GM18861 (cell line): ENCODE measurements at regions not wholly inside any gene's neighbourhood (a gene's known extent, or its start where the extent isn't known, plus 50 kb on each side); places are given as distances from the start of the nearest gene placed in this dataset.

Experiments
- ATAC-seq: cut with Tn5 transposase; IDR thresholded peaks from one replicate; pipeline ENCODE4 v1.9.1; 2021; ENCODE audit not compliant: unreplicated experiment

GRCh38 chr4:65139998-65140397, 530.3 kb downstream of the EPHA5 start:
- ATAC-seq: no peak

GRCh38 chr4:65126200-65126599, 544.1 kb downstream of the EPHA5 start:
- ATAC-seq: no peak

DNA sequence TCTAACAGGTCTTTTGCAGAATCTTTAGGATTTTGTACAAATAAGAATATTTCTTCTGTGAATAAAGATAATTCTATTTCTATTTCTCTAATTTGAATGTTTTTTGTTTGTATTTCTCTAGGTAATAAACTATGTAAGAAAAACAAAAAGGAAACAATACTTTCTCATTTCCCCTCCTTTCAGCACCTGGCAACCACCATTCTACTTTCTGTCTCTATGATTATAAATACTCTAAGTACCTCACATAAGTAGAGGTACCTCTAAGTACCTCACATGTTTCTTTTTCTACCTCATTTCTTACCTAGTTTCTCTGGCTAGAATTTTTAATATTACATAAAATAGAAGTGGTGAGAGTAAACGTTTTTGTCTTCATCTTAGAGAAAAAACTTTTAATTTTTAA, 550.0 kb downstream of the EPHA5 start:
- ATAC-seq: no peak

- ATAC-seq: no peak
These were observed 567.9 kb downstream of the EPHA5 start for GRCh38 chr4:65102419-65102818.

DNA sequence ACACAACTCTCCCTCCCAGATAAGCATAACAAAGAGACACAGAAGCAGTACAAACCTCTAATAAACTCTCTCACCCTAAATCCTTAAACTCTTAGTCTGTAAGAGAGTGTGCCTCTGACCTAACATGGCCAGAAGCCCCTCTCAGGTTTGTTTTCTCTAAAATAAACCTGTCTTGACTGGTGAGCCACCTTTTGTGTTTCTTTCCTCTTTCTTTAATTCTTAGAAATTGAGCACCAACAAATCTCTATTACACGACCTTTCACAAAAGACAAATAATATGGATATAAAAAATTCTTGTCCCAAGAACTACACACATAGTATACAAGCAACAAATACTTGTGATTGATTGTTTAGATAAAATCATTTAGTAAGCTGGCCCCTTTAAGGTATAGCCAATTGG, 573.7 kb downstream of the EPHA5 start:
- ATAC-seq: no peak

- no peak for ATAC-seq
These were observed 580.6 kb downstream of the EPHA5 start for GRCh38 chr4:65089666-65090065.

GRCh38 chr4:65083076-65083475, 587.2 kb downstream of the EPHA5 start:
- ATAC-seq: no peak

- no peak for ATAC-seq
These were observed 598.7 kb downstream of the EPHA5 start for GRCh38 chr4:65071564-65071963.

DNA sequence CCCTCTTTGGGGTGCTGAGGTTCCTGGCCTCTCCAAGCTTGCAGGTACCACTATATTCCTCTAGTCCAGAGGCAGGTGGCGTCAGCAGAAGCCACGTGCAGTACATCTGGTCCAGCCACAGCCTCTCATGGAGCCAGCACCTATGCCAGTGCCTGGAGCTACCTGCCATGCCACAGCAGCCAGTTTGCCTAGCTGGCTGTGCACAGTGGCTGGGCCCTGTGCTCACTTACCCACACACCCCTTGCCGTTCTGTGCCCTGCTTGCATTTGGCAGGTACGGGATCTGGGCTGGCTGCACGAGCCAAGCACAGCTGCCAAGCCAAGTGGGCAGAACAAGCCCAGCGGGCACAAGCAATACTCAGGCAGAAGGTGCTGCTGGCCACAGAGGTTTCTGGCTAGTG, 601.1 kb downstream of the EPHA5 start:
- no peak for ATAC-seq

GRCh38 chr4:65066106-65066505, 604.2 kb downstream of the EPHA5 start:
- ATAC-seq: no peak

DNA sequence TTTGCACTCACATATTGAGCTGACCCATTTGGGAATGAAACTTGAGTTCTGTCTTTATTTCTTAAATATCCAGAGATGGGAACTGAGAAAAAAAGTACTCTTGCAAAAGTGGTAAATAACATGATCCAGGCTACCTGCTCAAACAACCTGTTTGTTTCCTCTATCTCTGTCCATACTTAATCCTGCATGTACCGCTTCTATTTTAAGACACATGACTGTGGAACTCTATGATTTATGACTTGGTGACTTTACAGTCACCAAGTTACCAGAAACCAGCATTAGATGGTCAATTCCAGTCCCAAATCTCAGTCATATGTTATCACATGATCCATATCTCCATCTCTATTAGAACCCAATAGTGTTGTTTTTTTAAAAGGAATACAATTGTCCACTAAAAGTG, 606.7 kb downstream of the EPHA5 start:
- ATAC-seq: no peak

DNA sequence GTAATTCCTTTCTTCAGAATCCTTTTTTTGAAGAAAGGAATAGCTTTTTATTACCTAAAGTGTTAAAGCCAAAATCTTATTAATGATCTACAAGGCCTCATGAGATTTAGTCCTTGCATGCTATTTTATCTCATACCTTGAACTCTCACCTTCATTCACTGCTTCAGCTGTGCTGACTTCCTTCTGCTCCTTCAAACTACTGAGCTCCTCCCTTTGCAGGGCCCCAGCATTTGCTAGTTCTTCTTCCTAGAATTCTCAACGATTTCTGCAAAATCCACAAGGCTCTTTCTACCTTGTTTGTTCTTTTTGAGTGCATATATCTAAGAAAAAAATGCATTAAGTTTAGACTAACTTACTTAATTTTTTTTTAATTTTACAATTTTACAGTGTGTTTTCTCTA, 619.5 kb downstream of the EPHA5 start:
- ATAC-seq: no peak

GRCh38 chr4:65046192-65047133, 623.8 kb downstream of the EPHA5 start:
- no peak for ATAC-seq

GRCh38 chr4:65033899-65034298, 624.6 kb upstream of the TECRL start:
- no peak for ATAC-seq

DNA sequence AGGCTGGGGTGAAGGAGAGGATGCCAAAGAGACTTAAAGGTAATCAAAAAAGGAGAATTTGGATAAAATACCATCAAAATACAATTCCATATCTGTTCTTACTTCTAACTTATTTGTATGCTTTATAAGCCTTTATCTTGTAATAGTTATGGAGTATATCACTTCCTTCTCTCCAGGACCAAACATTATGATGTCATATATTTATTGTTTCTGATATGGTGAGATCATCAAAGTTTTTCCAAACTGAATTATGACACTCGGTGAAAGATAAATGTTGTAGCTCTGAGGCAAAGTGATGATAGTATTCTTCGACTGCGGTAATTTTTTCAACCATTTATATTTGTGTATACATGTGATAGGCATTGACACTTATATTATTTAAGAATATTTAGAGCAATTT, 619.3 kb upstream of the TECRL start:
- ATAC-seq: no peak

DNA sequence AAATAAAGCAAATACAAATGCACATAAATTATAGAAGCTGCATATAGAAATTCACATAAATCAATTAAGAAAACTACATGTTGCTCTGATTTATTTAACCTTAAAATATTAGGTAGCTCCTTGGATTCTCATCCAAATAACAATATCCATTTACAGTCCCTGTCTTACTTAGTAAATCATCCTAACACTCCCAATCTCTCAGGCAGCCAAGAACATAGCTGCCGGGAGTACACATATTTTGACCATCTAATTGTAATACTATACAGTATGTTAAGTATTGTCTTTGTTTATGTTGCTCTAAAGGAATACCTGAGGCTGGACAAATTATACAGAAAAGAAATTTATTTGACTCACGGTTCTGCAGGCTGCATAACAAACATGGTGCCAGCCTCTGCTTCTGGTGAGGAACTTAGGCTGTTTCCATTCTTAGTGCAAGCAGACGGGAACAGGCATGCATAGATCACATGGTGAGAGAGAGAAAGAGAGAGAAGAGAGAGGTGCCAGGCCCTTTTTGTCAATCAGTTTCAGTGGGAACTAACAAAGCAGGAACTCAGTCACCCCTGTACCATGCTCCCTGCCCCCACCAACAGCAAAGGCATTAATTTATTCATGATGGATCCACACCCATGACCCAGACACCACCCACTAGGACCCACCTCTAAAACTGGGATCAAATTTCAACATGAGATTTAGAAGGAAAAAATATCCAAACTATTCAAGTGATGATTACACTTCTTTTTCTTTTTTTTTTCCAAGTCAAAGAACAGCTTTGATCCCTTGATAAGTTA, 614.8 kb upstream of the TECRL start:
- no peak for ATAC-seq

DNA sequence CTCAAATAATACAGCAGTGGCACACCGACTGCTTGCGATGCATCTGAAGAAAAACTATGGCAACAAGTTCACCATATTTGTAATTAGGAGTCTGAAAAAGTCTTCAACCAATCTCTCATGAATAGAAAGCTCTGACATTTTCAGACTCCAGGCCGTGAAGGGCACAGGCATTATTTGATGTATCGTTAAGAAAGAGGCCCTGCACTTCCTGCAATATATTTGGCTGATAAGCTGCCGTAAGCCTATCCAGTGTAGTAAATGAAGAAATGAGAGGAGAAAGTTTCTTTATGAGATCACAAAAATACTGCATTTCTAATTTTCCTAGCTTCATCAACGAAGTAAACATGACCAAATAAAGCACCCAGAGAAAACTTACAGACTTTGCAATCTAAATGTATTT, 613.8 kb upstream of the TECRL start:
- no peak for ATAC-seq

- ATAC-seq: no peak
These were observed 612.5 kb upstream of the TECRL start for GRCh38 chr4:65021737-65022136.

- ATAC-seq: no peak
These were observed 611.9 kb upstream of the TECRL start for GRCh38 chr4:65021149-65021548.

DNA sequence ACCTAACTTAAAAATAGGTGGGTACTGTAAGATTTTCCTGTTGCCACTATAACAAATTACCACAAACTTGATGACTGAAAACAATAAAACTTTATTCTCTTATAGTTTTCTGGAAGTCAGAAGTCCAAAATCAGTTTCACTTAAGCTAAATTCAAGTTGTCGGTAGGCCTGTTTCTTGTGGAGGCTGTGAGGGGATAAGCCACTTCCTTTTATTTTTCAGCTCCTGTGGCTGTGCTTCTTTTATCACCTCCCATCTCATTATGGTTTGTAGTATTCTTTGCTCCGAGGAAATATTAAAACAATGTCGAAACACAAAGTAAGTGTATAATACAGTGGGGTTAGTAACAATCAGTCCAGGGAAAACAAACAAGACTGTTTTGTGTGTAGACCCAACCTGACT, 610.5 kb upstream of the TECRL start:
- no peak for ATAC-seq

GRCh38 chr4:65018313-65018712, 609.1 kb upstream of the TECRL start:
- ATAC-seq: no peak

- ATAC-seq: no peak
These were observed 604.8 kb upstream of the TECRL start for GRCh38 chr4:65014078-65014477.
